ENCODE measurements at regions not wholly inside any gene's neighbourhood (a gene's known extent, or its start where the extent isn't known, plus 50 kb on each side); places are given as distances from the start of the nearest gene placed in this dataset.

GRCh38 chr4:65066106-65066505 lies 604.2 kb downstream of the EPHA5 start:
- no TSS peak for BruUV-seq (replicated peaks)
- no peak for DNase-seq (ENCODE audit: low read depth, low spot score)
- no peaks in the 10 kb centered on the region for H3K36me3 ChIP-seq (ENCODE audit: control insufficient read depth in 1 of 2, insufficient read depth in 2 of 2, low read length in 2 of 2)
- RAD21 ChIA-PET (ENCODE audit: low non-redundant PET in 1 of 2, low total read pairs in 2 of 2, uncharacterized antibody in 2 of 2, unreplicated experiment in 2 of 2), result no interaction called here
- no peak overlapping the region for H3K4me3 ChIP-seq (replicated peaks in 1 of 2; ENCODE audit: low read depth in 1 of 2, low read length in 2 of 2)
- no peak overlapping the region for H3K27ac ChIP-seq (ENCODE audit: low read depth, low read length)
- no peaks in the 10 kb centered on the region for H3K9me2 ChIP-seq (ENCODE audit: insufficient read depth)
- no peaks in the 10 kb centered on the region for H3K79me2 ChIP-seq (ENCODE audit: insufficient read depth, low read length)
- no peaks in the 10 kb centered on the region for H4K20me1 ChIP-seq (ENCODE audit: insufficient read depth)
- CTCF ChIA-PET, result no interaction called here
- no peaks in the 10 kb centered on the region for H3K4me1 ChIP-seq (ENCODE audit: control insufficient read depth in 1 of 2, insufficient read depth in 2 of 2, low read length in 2 of 2)
- no peak for TF ChIP-seq SIN3A (IDR thresholded peaks at IDR 0.05; ENCODE audit: low read depth)
- TF ChIP-seq CEBPB (IDR thresholded peaks at IDR 0.05; ENCODE audit: low read depth), result no peak
- no peak for TF ChIP-seq RAD21 (IDR thresholded peaks at IDR 0.05; ENCODE audit: low read depth)
- no peak for TF ChIP-seq POLR2AphosphoS5 (IDR thresholded peaks at IDR 0.05; ENCODE audit: low read depth, low read length)
- no peak for TF ChIP-seq JUND (IDR thresholded peaks at IDR 0.05)
- TF ChIP-seq YY1 (IDR thresholded peaks at IDR 0.05; ENCODE audit: extremely low read depth, insufficient replicate concordance, low read depth, low read length), result no peak
- no peak for TF ChIP-seq FOSL1 (IDR thresholded peaks at IDR 0.05; ENCODE audit: low read depth)
- no peak for TF ChIP-seq SP1 (IDR thresholded peaks at IDR 0.05; ENCODE audit: low read depth)
- TF ChIP-seq CBX3 (IDR thresholded peaks at IDR 0.05; ENCODE audit: low read depth), result no peak
- TF ChIP-seq REST (IDR thresholded peaks at IDR 0.05; ENCODE audit: low read depth), result no peak
- no peak for TF ChIP-seq ELF1 (IDR thresholded peaks at IDR 0.05; ENCODE audit: borderline replicate concordance, low read depth)
- no peak overlapping the region for H3K9ac ChIP-seq (ENCODE audit: low read length)
- no peaks in the 10 kb centered on the region for H3K27me3 ChIP-seq (ENCODE audit: insufficient read depth, low read length)
- H2AFZ ChIP-seq (ENCODE audit: low read depth, low read length, poor library complexity, severe bottlenecking), result no peak overlapping the region
- no peak for ATAC-seq
- POLR2A ChIA-PET, result no interaction called here
- intact Hi-C loops (cut with micrococcal nuclease), result no loop called here
- H3K4me2 ChIP-seq (ENCODE audit: low read length), result no peak overlapping the region
- H3K9me3 ChIP-seq (ENCODE audit: control insufficient read depth in 1 of 2, insufficient read depth in 1 of 2, low read depth in 1 of 2, low read length in 2 of 2), result peaks cover 7 to 24% of the 10 kb centered on the region in 2 experiments; a peak in 2 of 4 replicates

All from HCT116 (cell line).